GM18870 (cell line): ENCODE measurements at regions not wholly inside any gene's neighbourhood (a gene's known extent, or its start where the extent isn't known, plus 50 kb on each side); places are given as distances from the start of the nearest gene placed in this dataset.
A peak's percentile ranks its signal among the peaks of the same experiment; 100 is the strongest.

Source experiments
- ATAC-seq: cut with Tn5 transposase; IDR thresholded peaks from one replicate; pipeline ENCODE4 v1.9.1; 2021; ENCODE audit warnings: moderate library complexity; ENCODE audit not compliant: unreplicated experiment

GRCh38 chrX:2608638-2609430 is 82.3 kb upstream of the CD99 start:
- peak; percentile 54 for ATAC-seq

GRCh38 chrX:2607113-2607512 is 84.0 kb upstream of the CD99 start:
- ATAC-seq = no peak

GRCh38 chrX:2600564-2600963 is 90.5 kb upstream of the CD99 start:
- ATAC-seq = no peak

- ATAC-seq = no peak
Observed at GRCh38 chrX:2596555-2597255, 94.4 kb upstream of the CD99 start.

- no peak for ATAC-seq
Observed at GRCh38 chrX:2596045-2596444, 95.0 kb upstream of the CD99 start.

- no peak for ATAC-seq
Observed at GRCh38 chrX:2595258-2595657, 94.5 kb upstream of the DHRSX start.

- no peak for ATAC-seq
Observed at GRCh38 chrX:2594491-2594890, 93.7 kb upstream of the DHRSX start.

GRCh38 chrX:2592279-2592678 is 91.5 kb upstream of the DHRSX start:
- ATAC-seq = no peak

- ATAC-seq = no peak
Observed at GRCh38 chrX:2589186-2590020, 88.6 kb upstream of the DHRSX start.

GRCh38 chrX:2588049-2588448 is 87.3 kb upstream of the DHRSX start:
- ATAC-seq = no peak

GRCh38 chrX:2587146-2587545 is 86.4 kb upstream of the DHRSX start:
- no peak for ATAC-seq

GRCh38 chrX:2585158-2585470 is 84.3 kb upstream of the DHRSX start:
- ATAC-seq = no peak

- no peak for ATAC-seq
Observed at GRCh38 chrX:2584251-2585157, 83.7 kb upstream of the DHRSX start.

GRCh38 chrX:2583194-2584162 is 82.7 kb upstream of the DHRSX start:
- no peak for ATAC-seq

GRCh38 chrX:2582667-2583066 is 81.9 kb upstream of the DHRSX start:
- no peak for ATAC-seq

GRCh38 chrX:2581296-2581695 is 80.5 kb upstream of the DHRSX start:
- ATAC-seq = no peak

- ATAC-seq = no peak
Observed at GRCh38 chrX:2578864-2579263, 78.1 kb upstream of the DHRSX start.

GRCh38 chrX:2577844-2578466 is 77.2 kb upstream of the DHRSX start:
- no peak for ATAC-seq

GRCh38 chrX:2576793-2577192 is 76.0 kb upstream of the DHRSX start:
- ATAC-seq = no peak
